G401.6 (cell line): ENCODE measurements at regions not wholly inside any gene's neighbourhood (a gene's known extent, or its start where the extent isn't known, plus 50 kb on each side); places are given as distances from the start of the nearest gene placed in this dataset.

Experiments
- FAIRE-seq: peaks from 2 replicates; lab custom pipeline; 2012; peaks lifted over from hg19 to GRCh38; lab: Jason Lieb, UNC

DNA sequence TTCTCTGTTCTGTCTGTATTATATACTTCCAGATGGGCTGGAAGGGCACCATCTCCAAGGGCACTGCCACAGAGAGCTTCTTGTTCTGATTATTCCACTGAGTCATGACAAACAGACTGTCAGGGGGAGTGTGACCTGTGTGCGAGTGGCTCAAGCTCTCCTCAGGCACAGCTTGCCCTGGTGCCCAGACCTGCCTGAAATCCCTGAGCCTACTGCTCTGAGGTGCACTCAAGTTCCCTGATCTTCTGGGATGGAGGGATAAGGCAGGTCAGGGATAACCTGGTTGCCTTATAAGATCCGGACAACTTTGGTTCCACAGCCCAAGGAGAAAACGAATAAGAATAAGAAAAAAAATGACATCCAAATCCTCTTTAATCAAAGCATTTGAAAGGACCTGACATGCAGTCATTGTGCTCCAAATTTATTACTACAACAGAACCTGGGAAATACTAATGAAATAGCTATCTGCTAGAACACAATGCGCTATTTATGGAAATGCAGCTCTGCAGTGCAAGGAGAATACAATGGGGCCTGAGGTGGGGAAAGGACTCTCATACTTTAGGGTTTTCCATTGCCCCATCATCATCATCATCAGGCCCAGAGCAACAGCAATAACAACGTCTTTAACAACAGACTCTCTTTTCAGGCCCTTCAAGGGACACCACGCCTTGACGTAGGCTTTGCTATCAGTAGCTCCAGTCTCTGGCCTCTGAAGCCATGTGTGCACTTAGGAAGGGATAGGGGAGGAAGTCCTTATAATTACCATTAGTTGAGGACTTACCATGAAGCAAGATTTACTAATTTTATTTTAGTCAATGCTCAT, 217.1 kb upstream of the KIRREL3 start:
- no peak for FAIRE-seq

DNA sequence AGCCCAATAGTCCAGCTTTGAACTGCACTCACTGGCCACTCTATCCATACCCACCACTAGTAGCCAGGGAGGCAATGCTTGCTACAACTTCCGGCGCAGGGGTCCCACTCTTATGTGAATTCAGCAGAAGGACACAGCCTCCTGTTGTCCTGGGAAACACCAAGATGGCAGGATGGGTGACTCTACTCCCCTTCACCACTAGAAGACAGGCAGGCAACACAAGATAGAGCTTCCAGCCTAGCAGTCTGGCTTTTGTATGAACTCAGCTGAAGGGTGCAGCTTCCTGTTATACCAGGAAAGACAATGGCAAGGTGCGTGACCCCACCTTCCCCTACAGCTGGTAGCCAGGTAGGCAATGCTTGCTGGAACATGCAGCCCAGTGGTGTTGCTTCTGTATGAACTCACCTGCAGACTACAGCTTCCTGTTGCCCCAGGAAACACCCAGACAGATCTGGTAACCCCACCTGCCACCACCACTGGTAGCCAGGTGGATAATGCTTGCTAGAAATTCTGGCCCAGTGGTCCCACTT, 205.2 kb upstream of the KIRREL3 start:
- no peak for FAIRE-seq

DNA sequence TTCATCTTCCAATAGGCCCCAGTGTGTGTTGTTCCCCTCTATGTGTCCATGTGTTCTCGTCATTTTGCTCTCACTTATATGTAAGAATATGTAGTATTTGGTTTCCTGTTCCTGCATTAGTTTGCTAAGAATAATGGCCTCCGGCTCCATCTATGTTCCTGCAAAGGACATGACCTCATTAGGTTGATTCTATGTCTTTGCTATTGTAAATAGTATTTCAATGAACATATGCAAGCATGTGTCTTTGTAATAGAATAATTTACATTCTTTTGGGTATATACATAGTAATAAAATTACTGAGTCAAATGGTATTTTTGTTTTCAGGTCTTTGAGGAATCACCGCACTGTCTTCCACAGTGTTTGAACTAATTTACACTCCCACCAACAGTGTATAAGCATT, 202.9 kb upstream of the KIRREL3 start:
- no peak for FAIRE-seq

DNA sequence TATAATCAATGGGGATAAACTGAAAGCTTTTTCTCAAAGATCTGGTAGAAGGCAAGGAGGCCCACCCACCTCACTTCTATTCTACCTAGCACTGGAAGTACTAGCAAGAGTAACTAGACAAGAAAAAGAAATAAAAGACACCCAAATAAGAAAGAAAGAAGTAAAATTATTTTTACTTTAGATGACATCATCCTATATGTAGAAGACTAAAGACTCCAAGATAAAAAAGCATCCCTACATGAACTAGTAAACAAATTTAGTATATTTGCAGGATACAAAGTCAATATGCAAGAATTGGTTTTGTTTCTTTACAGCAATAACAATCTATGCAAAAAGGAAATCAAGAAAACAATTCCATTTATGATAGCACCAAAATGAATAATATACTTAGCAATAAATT, 201.5 kb upstream of the KIRREL3 start:
- FAIRE-seq = no peak

DNA sequence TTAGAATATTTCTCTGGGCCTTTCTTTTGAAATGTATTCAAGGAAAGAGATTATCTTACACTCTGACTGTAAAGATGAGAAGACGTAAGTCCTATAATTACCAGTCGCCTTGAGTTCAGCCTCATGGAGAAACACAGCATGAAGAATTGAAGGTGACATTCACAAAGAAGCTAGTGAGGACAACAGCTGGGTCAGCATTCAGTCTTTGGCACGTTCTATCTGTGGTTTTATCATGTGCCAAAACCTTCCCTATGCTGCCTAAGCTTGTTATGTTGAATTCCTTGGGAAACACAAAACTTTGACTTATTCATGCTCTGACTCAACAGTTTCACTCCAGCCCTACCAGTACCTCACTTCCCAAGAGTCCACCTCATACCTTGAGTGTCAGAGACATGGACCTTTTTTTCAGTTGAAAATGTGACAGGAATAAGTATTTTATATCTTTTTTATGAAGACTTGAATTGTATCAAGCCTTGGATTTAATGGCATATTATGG, 198.8 kb upstream of the KIRREL3 start:
- no peak for FAIRE-seq

DNA sequence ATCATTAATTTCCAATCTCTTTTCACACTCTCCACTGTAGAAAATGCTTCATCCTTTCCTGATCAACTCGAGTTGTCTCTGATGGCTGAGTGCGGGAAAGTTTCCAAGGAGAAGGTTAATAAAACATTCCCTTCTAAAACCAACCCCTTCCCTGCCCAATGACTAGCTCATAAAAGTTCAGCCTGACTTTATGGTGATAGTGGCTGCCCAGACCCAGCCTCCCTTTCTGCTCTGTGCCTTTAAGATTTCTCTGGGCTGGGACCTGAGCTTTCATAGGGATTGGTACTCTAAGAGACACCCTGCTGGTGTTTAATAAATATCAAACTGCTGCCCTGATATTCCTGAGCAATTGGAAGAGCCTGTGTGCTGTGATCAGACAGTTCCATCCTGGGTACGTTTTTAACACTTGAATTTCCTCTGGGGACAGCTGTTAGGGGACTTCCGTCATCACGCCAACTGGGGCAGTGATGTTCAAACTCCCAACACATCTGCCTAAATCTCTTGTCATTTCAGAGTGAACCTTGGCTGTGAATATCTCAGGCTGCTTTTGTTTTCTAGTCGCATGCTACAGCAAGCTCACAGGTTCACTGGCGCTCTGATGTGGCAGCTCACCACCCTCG, 195.0 kb upstream of the KIRREL3 start:
- no peak for FAIRE-seq

DNA sequence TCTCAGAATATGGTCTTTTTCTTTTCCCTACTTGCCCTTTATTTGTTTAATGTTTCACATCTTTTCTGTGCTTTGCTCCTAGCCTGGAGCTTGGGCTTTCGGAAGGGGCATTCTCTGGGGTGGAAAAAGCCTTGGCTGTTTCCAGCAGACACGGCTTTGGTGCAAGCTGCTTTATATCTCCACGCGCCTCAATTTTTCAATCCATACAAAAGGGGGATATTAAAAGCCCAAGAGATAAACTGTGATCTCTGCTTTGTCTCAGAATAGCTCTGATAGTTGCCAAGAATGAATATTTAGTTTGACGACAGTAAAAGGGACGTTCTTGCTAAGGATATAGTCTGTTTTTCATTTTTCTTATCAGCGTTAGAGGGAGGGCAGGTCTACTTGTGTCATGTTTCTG, 194.0 kb upstream of the KIRREL3 start:
- no peak for FAIRE-seq

DNA sequence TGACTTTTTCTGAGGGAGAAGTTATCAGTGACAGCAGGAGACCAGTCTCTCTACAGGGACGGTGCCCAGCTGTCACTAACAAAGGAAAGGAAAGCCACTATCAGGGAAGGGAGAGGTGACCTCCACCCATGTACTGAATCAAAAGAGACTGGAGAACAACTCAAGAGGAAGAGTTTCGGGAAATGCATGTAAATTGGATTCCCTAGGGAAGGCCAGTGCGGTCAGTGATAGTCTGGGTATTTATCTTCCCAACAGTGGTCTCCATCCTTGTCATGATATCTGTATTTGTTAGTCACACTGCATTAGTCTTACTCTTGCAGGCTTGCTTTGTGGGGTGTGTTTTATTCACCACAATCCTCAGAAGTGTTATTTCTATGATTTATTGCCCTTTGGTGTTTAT, 193.4 kb upstream of the KIRREL3 start:
- no peak for FAIRE-seq

DNA sequence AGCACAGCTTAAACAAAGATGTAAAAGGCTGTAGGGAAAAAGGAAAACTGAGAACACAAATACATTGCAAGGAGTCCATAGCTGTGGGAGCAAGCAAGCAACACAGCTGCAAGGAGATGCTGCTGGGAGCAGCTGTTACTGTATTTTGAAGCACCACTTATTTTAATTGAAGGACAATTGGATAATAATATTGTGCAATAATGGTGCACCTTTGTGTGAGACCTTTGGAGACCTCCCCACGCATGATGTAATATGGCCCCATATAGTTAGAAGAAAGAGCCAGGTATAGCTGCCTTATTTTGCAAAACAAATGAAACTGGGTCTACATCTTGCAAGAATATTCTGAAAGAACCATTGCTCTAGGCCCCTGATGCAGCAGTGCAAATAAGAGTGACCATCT, 191.1 kb upstream of the KIRREL3 start:
- FAIRE-seq = no peak

DNA sequence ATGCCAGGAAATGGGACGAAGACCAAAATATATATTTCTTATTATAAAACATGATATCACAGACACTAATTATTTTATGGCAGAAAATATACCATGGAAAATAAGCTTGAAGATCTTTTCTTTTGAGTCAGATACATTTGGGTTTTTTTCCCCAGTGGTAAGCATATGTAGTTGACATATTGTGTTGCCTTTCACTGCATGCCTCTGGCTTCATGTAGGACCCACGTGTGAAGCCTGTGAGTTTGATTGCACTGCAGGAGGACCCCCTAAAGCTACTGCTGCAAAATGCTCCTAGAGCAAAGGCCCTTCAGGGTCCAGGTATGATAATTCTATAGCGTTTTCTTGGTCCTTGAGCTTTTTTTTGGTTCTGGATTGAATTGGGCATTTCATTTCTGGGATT, 190.7 kb upstream of the KIRREL3 start:
- FAIRE-seq = no peak

DNA sequence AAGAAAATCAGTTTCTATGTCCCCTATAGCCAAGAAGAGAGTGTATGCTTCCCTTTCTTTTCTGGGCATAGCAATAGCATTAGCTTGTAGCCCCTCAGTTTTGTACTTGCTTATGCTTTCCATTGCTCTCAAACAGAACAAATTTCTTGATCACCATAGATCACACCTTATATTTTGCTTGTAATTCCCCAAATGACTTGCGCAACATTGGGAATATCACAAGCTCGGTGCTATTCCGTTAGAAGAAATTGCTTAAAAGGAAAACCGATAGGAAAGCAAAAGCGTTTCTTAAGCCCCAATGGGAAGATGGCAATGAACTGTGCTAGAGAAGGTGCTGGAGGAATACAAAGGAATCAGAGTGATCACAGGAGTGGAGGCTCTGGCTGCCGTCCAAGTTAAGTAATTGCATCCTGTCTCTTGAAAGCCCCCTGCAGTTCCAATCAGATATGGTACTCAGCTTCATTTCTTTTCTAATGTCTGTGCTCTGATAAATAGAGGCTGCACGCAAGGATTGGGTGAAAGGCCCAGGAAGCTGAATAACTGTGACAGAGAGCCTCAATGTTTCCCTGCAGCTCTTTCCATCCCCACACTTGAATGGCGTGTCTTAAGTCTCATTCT, 182.1 kb upstream of the KIRREL3 start:
- no peak for FAIRE-seq

DNA sequence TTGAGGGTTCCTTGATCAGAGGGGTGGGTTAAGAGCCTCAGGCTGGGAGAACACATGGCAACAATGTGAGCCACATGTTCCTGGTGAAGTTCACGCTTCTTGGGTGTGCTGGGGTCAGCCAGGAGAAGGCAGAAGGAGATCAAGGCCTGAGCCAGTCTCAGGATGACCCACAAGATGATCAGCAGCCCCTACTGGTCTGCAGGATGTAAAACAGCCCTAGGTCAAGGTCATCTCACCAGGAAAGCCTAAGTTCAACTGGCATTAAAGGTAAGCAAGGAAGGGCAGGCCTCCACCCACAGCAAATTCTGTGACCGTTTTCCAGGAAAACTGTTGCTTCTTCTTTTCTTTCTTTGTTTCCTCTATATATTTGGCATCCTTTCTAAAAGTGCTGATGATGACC, 156.7 kb upstream of the KIRREL3 start:
- FAIRE-seq = no peak

DNA sequence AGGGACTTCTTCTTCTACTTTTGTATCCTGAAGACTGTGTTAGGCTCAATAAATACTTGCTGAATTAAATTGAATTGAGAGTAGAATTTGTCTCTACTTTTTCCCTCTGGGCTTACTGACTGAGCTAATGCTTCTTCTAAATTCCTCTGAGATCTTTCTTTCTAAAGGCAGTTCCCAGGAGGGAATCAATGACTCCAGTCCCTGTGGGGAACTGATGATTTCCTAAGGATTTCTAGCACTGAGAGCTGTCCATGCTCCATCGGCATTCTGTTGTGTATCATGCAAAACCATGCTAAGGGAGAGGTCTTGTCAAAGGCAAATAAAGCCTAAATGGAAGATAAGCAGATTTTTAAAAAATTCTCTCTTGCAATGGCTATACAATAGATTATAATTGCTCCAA, 148.8 kb upstream of the KIRREL3 start:
- FAIRE-seq = no peak

DNA sequence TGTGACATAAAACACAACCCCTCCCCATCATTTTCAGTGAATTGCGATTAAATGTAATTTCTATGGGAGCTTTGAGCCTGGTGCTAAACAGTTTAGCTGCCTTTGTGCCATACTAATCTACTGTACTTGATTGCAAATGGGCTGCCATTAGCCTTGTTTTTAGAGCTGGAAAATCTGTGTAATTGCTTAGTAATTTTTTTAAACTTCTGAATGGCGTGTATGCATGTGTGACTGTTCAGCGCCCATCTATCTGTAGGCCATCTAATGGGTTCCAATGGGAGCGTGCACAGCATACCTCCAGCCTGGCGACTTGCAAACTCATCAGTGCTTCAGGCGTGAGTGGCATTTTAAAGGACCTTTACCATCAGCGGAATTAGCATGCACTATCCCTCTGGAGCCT, 142.7 kb upstream of the KIRREL3 start:
- FAIRE-seq = no peak

DNA sequence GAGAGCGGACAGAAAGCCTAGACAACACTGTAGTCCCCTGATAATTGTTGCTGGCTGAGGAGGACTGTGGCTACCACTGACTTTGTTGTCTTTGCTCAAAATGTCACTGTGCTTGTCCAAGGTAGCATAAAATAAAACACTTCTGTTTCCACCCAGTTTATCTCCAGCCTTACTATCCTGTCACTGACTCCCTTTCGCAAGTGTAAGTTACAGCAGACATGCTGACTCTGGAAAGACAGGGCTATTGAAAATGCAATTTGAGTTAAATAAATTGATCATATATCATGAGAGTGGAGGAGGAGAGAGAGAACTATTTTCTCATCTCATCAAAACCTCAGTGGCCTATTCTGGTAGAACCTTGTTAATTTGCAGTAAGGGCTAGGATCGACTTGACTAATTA, 138.0 kb upstream of the KIRREL3 start:
- FAIRE-seq = no peak

DNA sequence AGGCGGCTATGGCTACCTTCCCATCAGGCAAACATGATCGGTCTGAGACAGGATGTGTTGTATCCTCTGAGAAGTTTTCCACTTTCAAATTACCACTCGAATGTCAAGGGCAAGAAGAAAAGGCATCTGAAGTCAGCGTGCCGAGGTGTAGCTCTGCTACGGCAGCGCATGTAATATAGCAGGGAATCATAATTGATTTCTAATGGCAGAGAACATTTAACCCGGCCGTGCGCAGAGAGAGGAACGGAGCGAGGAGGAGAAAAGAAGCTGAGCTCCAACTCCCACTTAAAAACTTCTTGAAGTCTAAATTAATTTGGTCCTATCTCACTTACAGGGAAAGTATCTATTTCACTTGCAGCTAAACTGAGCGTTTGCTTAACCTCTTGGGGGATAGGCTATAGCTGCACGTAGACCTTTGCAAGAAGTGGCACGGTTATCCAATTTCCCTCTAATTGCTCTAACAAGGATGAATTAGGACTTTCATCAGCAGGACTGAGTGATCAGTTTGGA, 137.3 kb upstream of the KIRREL3 start:
- no peak for FAIRE-seq

DNA sequence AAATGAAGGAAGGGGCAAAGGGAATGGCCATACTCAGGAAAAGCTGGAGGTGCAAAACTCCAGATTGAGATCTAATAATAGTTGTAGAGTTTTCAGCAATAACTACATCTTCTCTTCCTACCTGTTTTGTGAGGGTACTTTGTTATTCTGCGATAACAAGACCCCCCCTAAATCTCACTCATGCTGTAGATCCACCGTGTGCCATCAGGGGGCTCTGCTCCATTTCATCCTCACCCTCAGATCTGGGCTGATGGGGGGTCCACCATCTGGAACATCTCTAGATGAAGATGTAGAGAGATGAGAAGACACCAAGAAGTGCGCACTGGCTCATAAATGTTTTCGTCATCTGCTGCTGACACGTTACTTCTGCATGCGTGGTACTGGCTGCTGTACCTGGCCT, 135.9 kb upstream of the KIRREL3 start:
- FAIRE-seq = no peak

DNA sequence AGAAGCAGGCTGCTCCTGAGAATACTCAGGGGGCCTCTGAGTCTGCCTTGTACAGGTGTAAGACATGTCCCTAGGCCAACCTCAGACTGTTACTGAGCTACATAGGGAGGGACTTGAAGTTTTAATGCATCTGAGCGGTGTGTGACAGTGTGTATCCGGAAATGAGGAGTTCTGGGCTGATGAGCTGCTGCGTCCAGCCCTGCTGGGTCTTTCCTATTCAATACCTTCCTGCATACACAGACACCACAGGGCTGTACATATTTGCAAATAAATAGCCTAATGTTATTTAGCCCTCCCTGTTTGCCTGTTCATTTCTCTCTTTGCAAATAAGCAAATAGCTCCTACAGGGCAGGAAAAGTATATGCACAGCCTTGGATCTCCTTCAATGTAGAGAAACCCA, 134.7 kb upstream of the KIRREL3 start:
- no peak for FAIRE-seq

DNA sequence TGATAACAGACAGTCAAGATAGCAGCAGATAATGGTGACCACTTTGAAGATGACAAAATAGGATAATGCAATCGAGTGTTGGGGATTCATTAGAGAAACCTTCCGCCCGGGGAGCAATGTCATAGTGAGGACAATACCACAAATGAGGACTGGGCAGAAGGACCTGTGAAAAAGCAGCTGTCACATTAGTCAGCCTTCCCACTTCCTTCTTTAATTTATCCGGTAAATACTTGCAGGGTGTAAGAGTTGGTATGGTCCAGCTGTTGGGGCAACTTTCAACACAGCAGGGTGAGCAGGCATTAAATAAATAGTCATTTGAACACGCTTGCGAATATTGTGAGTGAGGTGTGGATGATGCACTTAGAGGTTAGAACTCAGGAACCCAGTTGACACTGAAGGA, 132.5 kb upstream of the KIRREL3 start:
- FAIRE-seq = no peak

DNA sequence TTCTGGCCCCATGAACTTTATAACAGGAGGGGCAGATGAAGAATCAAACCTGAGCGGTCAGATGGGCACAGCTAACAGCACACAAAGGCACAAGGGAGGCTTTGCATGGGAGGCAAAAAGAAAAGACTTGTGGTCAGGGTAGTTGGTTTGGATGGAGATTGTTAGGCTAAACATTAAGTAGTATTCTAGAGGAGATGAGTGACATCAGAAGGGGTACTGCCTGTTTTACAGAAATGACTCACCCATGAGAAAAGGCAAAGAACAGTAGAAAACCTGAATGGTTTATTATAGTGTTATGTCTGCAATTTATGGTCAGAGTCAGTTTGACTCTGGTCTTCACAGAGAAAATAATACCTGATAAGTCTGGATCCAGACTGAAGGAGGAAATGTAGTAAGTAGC, 129.8 kb upstream of the KIRREL3 start:
- no peak for FAIRE-seq

DNA sequence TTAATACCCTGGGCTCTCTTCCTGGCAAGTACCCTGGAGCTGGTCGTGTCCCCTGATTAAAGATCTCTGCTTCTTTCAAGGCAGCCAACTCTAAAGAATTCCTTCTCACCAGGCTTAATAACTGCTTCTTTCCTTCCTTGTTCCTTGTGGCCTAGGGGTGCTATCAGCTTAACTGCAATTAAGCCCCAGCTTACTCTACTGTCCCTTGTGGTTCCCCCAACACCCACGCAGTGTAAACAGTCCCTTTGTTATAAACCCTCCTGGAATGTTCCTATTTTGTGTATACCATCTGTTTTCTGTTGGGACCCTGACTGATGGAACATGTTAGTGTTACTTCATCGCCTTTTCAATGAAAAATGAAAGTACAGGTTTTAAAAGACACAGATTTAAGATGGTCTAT, 126.4 kb upstream of the KIRREL3 start:
- FAIRE-seq = no peak

DNA sequence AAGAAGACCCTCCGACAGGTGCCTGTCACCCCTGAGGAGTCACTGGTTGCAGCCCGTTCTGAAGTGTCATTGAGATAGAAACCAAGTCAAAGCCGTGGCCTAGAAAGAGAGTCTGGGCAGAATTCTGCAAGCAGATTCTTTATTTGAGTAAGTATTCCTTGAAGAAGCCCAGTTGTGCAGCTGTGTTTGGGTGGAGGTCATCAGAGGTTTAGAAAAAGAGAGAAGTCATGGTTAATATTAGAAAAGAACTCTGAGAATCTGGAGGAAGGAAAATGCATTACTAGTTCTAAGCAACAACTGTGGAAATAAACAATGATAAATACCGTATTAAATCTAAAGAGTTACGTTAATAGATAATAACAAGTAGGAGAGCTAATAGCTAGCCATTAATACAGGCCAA, 118.8 kb upstream of the KIRREL3 start:
- no peak for FAIRE-seq

DNA sequence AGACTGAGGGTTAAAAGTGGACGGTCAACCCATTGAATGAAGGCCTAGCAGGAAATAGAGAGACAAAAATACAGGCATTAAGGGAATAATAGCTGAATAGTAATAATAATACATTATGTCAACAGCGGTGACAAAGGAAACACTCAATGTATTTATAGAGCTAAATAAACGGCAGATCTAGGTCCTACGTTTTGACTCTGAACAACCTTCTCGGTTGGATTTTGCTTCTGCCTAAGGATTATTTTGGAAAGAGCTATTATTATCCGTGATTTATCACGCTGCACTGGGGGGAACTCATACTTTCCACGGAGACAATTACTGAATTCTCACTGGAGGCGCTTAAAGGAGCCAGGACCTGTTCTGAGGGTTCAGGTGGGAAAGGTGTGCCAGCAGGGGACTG, 118.2 kb upstream of the KIRREL3 start:
- no peak for FAIRE-seq
